Peyer's patch (tissue), 4 donors: ENCODE measurements at regions not wholly inside any gene's neighbourhood (a gene's known extent, or its start where the extent isn't known, plus 50 kb on each side); places are given as distances from the start of the nearest gene placed in this dataset.

Experiments
- POLR2A ChIP-seq, 2 donors: fragments of 450-650 bp; IDR thresholded peaks; one replicate each; pipeline ENCODE4 v1.5.1; 2017; ENCODE audit warnings: antibody characterized with exemption in 2 of 2, mild to moderate bottlenecking in 2 of 2, moderate library complexity in 2 of 2
- TF ChIP-seq, protein P1 (sequence below), 6 experiments: fragments of 450-650 bp in 4 of 6; fragments of 200-600 bp in 2 of 6; sonication (generic) in 1 of 6; IDR thresholded peaks; one replicate each; pipeline ENCODE4 v1.5.1; 2017 to 2019; ENCODE audit warnings: antibody characterized with exemption in 6 of 6, mild to moderate bottlenecking in 3 of 6, moderate library complexity in 1 of 6

DNA sequence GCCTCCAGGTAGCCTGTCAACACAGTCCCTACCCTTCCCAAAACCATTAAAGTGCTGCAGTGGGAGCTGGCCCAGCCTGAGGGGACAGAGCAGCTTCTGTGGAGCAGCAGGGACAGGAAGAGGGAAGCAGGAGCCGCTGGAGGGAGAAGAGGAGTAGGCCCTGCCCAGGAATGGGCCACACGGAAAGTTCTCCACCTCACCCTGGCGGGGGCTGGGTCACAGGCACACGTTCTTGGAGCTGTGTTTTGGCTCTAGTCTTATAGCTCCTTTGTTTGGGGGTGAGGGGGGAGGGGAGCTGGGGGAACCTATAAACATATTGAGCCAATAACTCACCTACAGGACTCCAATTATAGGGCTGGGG lies 508.6 kb downstream of the SHQ1 start:
- TF ChIP-seq POLR2A (IDR thresholded peaks at IDR 0.05): no peak
- TF ChIP-seq, protein P1, sequence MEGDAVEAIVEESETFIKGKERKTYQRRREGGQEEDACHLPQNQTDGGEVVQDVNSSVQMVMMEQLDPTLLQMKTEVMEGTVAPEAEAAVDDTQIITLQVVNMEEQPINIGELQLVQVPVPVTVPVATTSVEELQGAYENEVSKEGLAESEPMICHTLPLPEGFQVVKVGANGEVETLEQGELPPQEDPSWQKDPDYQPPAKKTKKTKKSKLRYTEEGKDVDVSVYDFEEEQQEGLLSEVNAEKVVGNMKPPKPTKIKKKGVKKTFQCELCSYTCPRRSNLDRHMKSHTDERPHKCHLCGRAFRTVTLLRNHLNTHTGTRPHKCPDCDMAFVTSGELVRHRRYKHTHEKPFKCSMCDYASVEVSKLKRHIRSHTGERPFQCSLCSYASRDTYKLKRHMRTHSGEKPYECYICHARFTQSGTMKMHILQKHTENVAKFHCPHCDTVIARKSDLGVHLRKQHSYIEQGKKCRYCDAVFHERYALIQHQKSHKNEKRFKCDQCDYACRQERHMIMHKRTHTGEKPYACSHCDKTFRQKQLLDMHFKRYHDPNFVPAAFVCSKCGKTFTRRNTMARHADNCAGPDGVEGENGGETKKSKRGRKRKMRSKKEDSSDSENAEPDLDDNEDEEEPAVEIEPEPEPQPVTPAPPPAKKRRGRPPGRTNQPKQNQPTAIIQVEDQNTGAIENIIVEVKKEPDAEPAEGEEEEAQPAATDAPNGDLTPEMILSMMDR (IDR thresholded peaks at IDR 0.05): no peak
